ENCODE measurements at regions not wholly inside any gene's neighbourhood (a gene's known extent, or its start where the extent isn't known, plus 50 kb on each side); places are given as distances from the start of the nearest gene placed in this dataset.
A peak's percentile ranks its signal among the peaks of the same experiment; 100 is the strongest.

DNA sequence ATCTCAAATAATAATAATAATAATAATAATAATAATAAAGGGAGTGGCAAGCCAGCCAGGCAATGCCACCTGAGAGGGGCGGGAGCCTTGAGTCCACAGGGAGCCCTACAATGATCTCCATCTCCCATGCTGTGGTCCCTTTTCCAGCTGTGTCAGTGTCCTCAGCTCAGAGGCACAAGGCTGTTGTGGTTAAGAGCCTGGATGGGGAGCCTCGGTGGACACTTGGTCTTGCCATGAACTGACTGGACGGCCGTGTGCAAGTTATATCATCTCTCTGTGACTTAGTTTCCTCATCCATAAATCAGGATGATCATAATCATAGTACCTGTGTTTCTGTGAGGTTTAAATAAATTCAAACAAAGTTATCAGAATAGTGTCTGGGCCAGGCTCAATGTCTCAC lies 127.8 kb upstream of the TIAM1 start:
- Mint-ChIP-seq H3K9me3 (no peaks in the 10 kb centered on the region), H3K4me1 (no peaks in the 10 kb centered on the region), H3K27ac (no peak overlapping the region), H3K4me3 (no peak overlapping the region), H3K36me3 (ENCODE audit: low read depth) (no peaks in the 10 kb centered on the region), H3K27me3 (no peaks in the 10 kb centered on the region)
- DNase-seq, result no peak
- intact Hi-C loops (cut with micrococcal nuclease), result no loop called here

DNA sequence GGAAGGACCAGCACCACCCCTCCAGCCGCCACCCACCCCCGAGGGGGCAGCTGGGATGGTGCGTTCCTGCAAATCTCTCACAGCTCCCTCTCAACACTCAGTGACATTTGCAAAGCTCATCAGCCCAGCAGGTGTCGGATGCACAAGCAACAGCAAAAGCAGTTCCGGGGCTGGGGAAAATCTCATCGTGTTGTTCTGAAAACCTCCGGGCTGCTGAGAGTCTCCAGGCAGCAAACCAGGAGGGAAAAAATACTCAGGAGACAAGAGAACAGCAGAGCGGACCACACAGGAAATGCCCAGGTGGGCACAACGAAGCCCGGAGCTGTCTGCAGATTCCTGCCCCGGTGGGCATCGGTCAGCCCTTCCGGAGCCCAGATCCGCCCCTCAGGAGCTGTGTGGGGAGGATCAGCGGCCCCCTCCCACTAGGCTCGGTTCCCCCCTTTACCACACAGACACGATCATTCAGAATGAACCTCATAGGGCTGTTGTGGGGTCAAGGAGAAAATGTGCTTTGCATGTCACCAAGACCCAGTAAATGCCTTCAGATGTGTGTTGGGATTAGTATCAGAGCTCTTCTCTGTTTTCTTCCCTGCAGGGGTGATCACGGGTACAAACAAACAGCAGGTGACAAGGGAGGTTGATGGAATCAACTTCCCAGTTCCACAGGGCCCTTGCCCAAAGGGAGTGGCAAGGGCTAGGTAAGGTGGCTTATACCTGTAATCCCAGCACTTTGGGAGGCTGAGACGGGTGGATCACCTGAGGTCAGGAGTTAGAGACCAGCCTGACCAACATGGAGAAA lies 127.0 kb upstream of the TIAM1 start:
- no peak overlapping the region for H3K4me3 Mint-ChIP-seq
- H3K4me1 Mint-ChIP-seq, result no peaks in the 10 kb centered on the region
- intact Hi-C loops (cut with micrococcal nuclease), result no loop called here
- H3K9me3 Mint-ChIP-seq, result no peaks in the 10 kb centered on the region
- no peak overlapping the region for H3K27ac Mint-ChIP-seq
- DNase-seq, result no peak
- no peaks in the 10 kb centered on the region for H3K36me3 Mint-ChIP-seq (ENCODE audit: low read depth)
- H3K27me3 Mint-ChIP-seq, result no peaks in the 10 kb centered on the region

DNA sequence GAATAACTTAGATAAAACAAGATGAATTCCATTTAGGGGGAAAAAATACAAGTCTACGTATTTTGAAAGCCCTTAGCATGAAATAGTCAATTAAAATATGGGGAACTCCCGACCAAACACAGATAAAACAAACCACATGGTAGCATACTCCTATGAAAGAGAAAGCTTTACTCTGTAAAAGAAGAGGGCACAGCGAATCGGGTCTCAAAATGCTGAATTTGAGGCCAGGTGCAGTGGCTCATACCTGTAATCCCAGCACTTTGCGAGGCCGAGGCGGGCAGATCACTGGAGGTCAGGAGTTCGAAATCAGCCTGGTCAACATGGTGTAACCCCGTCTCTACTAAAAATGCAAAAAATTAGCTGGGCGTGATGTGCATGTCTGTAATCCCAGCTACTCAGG lies 116.9 kb upstream of the TIAM1 start:
- Mint-ChIP-seq H3K9me3 (no peaks in the 10 kb centered on the region), H3K4me1 (peaks cover 10% of the 10 kb centered on the region), H3K4me3 (peak overlapping the region; percentile 23), H3K36me3 (ENCODE audit: low read depth) (peaks cover 3% of the 10 kb centered on the region), H3K27me3 (peaks cover 11% of the 10 kb centered on the region), H3K27ac (no peak overlapping the region)
- peak; percentile 60 for DNase-seq
- intact Hi-C loops (cut with micrococcal nuclease), result no loop called here

DNA sequence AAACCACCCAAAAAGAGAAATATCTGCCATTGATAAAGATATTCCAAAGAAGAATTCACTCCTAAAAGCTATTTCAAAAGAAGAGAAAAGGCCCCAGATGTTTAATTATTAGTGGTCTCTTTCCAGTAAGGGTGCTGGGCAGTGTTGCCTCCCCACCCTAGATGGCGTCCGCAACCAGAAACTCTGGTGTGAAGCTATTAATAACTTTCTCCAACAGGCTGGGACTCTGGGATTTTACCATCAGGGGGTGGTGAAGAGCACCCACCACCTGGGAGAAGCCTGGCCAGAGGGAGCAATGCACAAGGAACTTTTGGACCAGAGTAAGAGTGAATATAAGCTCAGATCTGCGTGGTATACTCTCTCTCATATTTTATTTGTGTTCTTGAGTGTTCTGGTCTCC lies 115.4 kb upstream of the TIAM1 start:
- no peak for DNase-seq
- Mint-ChIP-seq H3K27me3 (peaks cover 14% of the 10 kb centered on the region), H3K4me3 (no peak overlapping the region), H3K27ac (no peak overlapping the region), H3K9me3 (no peaks in the 10 kb centered on the region), H3K36me3 (ENCODE audit: low read depth) (peaks cover 3% of the 10 kb centered on the region), H3K4me1 (peaks cover 10% of the 10 kb centered on the region)
- intact Hi-C loops (cut with micrococcal nuclease), result no loop called here

DNA sequence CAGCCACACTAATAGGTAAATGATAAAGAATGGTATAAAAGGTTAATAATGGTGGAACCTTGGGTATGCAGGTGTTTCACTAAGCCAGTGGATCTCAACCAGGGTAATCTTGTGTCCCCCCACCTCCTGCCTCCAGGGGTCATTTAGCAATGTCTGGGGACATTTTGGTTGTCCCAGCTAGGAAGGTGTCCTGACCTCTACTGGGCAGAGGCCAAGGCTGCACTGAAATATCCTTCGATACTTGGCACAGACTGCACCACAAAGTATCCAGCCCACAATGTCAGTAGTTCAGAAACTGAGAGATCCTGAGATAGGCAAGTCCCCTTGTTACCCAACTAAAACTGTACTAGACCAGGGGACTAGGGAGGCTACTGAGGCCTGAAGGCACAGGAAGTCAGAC lies 113.6 kb upstream of the TIAM1 start:
- Mint-ChIP-seq H3K27ac (no peak overlapping the region), H3K36me3 (ENCODE audit: low read depth) (peaks cover 2% of the 10 kb centered on the region), H3K9me3 (peaks cover 12% of the 10 kb centered on the region), H3K4me3 (no peak overlapping the region), H3K27me3 (peaks cover 19% of the 10 kb centered on the region), H3K4me1 (peaks cover 10% of the 10 kb centered on the region)
- intact Hi-C loops (cut with micrococcal nuclease), result no loop called here
- no peak for DNase-seq

DNA sequence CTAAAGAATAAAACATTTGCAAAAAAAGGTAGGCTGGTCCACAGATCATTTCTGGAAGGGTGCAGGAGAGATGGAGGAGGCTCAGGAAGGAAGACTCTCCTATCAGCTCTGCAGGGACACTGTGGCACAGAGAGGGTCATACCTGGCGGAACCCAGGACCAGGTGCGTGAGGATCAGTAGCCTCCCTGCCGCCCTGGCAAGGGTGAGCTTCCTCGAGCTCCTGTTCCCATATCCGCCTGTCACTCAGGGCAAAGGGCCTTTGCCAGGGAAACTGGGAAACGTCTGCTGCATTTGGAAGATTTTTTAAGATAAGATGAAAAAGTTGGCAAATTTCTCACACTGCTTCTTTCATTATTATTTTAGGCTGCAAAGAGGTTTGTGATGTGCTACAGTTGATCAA lies 112.1 kb upstream of the TIAM1 start:
- no peak for DNase-seq
- intact Hi-C loops (cut with micrococcal nuclease), result no loop called here
- H3K4me1 Mint-ChIP-seq, result peaks cover 12% of the 10 kb centered on the region
- peaks cover 19% of the 10 kb centered on the region for H3K27me3 Mint-ChIP-seq
- H3K9me3 Mint-ChIP-seq, result peaks cover 14% of the 10 kb centered on the region
- H3K4me3 Mint-ChIP-seq, result no peak overlapping the region
- H3K27ac Mint-ChIP-seq, result no peak overlapping the region
- H3K36me3 Mint-ChIP-seq (ENCODE audit: low read depth), result peaks cover 8% of the 10 kb centered on the region

DNA sequence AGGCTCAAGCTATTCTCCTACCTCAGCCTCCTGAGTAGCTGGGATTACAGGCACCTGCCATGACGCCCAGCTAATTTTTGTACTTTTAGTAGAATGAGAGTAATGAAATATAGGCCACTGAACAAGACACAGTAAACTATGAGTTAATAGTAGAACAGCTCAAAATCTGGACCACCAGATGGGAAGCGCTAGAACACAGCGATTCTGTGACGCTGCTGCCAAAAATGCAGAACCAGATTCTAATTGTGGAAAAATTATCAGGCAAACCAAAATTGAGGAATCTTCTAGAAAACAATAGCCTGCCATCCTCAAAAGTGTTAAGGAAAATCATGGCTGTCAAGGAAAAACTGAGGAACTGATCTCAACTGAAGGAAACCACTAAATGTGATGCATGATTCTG lies 111.4 kb upstream of the TIAM1 start:
- H3K36me3 Mint-ChIP-seq (ENCODE audit: low read depth), result peaks cover 6% of the 10 kb centered on the region
- intact Hi-C loops (cut with micrococcal nuclease), result no loop called here
- peaks cover 8% of the 10 kb centered on the region for H3K4me1 Mint-ChIP-seq

DNA sequence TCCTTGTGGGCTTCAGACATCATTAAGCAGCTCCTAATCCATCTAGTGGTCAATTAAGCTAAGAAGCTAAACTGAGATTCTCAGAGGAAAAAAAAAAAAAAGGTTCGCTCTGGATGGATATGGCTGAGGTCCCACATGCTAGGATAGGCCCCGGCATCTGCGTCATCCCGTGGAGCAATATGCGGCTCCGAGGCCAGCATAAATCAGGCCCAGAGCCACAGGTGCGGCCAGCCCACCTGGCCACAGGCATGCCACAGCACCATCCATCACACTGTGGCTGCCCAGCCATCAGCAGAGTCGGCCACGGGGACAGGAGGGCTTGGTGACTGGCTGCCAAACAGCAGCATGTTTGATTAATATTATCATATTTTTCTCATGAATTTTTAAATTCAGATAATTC lies 106.9 kb upstream of the TIAM1 start:
- no peak overlapping the region for H3K27ac Mint-ChIP-seq
- intact Hi-C loops (cut with micrococcal nuclease), result no loop called here
- peaks cover 9% of the 10 kb centered on the region for H3K36me3 Mint-ChIP-seq (ENCODE audit: low read depth)
- H3K9me3 Mint-ChIP-seq, result peaks cover 14% of the 10 kb centered on the region
- no peak for DNase-seq
- peaks cover 8% of the 10 kb centered on the region for H3K27me3 Mint-ChIP-seq
- no peak overlapping the region for H3K4me3 Mint-ChIP-seq
- peaks cover 22% of the 10 kb centered on the region for H3K4me1 Mint-ChIP-seq

More for the DNA sequence above, 111.4 kb upstream of the TIAM1 start:
- peaks cover 19% of the 10 kb centered on the region for H3K27me3 Mint-ChIP-seq
- H3K9me3 Mint-ChIP-seq, result peaks cover 14% of the 10 kb centered on the region
- no peak for DNase-seq
- H3K4me3 Mint-ChIP-seq, result no peak overlapping the region
- H3K27ac Mint-ChIP-seq, result no peak overlapping the region

DNA sequence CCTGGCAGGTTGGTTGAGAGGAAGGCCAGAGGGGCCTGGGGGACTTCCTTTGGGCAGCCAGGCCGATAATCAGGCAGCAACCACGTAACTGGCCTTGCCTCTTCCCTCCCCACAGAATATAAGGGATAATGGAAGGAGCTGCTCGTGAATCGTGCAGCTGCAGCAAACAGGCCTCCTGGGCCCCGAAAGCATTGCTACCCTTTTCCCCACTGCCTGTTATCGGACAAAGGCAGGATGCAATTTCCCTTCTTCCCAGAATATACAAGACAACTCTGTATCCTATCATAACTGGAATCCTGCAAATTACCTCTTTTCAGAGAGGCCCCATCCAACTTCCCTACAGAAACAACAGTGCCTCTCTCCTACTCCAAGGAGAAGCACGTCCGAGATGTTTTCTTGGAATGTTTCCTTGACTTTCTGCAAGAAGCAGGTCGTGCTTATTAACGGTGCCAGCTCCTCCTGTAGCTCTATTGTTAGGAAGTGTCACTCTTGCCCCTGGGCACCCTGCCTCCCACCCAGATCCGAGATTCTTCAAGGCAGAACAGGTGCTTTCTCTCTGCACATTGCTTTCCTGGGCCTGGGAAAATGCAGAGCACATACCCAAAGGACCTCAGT lies 106.0 kb upstream of the TIAM1 start:
- H3K9me3 Mint-ChIP-seq, result peaks cover 14% of the 10 kb centered on the region
- no peak overlapping the region for H3K27ac Mint-ChIP-seq
- H3K27me3 Mint-ChIP-seq, result peaks cover 5% of the 10 kb centered on the region
- DNase-seq, result no peak
- intact Hi-C loops (cut with micrococcal nuclease), result no loop called here
- H3K4me1 Mint-ChIP-seq, result peaks cover 29% of the 10 kb centered on the region
- H3K36me3 Mint-ChIP-seq (ENCODE audit: low read depth), result peaks cover 12% of the 10 kb centered on the region
- no peak overlapping the region for H3K4me3 Mint-ChIP-seq

DNA sequence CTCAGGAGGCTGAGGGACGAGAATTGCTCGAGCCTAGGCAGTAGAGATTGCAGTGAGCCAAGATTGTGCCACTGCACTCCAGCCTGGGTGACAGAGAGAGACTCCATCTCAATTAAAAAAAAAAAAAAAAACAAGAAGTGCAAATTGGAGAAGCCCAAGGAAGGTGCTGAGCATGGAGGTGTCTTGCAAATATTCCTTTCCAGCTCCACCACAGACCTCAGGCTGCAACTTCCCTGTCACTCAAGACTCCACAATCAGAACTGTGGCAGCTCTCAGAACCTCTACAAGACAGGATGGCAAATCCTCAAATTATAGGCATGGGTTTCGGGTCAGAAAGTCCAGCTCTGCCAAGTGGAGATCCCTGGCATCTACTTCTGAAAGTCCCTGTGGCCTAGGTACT lies 104.4 kb upstream of the TIAM1 start:
- Mint-ChIP-seq H3K27me3 (peaks cover 3% of the 10 kb centered on the region), H3K4me3 (no peak overlapping the region), H3K27ac (no peak overlapping the region), H3K9me3 (peaks cover 7% of the 10 kb centered on the region), H3K36me3 (ENCODE audit: low read depth) (peaks cover 12% of the 10 kb centered on the region), H3K4me1 (peaks cover 36% of the 10 kb centered on the region)
- intact Hi-C loops (cut with micrococcal nuclease), result no loop called here
- DNase-seq, result no peak

DNA sequence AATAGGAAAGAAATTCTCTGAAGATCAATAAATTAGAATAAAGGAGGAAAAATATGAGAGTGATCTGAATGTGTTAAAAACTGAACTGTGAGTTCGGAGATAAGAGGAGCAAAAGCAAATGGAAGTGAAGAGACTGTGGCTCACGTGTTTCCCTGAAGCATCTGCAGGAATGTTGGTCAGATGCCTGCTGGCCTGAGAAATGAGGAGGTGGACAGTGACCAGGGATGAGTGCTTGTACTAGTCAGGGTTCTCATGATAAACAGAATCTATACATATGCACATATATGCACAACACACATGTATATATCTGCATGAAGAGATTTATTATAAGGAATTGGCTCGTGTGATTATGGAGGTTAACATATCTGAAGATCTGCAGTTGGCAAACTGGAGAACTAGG lies 103.4 kb upstream of the TIAM1 start:
- H3K27me3 Mint-ChIP-seq, result peaks cover 4% of the 10 kb centered on the region
- H3K27ac Mint-ChIP-seq, result no peak overlapping the region
- H3K9me3 Mint-ChIP-seq, result peaks cover 4% of the 10 kb centered on the region
- no peak for DNase-seq
- intact Hi-C loops (cut with micrococcal nuclease), result no loop called here
- H3K4me3 Mint-ChIP-seq, result no peak overlapping the region
- peaks cover 36% of the 10 kb centered on the region for H3K4me1 Mint-ChIP-seq
- peaks cover 14% of the 10 kb centered on the region for H3K36me3 Mint-ChIP-seq (ENCODE audit: low read depth)

DNA sequence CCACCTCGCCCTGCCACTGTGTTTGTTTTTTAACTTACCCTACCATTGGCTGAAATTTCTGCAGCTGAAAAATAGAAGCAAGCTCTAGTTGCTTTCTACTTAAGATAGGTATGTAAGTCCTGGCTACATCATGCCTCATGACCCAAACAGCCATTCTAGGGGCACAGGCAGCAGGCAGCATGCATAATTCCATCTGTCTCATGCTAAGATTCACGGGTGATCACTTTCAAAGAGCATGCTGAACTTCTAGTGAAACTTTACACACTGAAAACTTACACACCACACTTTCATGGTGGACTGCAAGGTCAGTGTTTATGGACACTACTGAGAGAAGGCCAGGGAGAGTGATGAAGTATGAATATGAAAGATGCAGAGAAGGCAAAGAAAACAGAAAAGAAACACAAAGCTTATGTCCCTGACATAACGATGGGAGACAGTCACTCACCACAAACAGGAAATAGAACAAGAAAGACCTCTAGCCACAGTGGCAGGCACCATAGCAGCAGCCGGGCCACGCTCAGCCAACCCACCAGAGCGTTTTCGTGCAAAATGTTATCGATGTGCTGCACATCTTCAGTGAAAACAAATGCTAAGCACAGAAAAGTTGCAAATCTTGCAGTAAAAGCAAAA lies 102.3 kb upstream of the TIAM1 start:
- H3K36me3 Mint-ChIP-seq (ENCODE audit: low read depth), result peaks cover 13% of the 10 kb centered on the region
- H3K9me3 Mint-ChIP-seq, result peaks cover 7% of the 10 kb centered on the region
- peak; percentile 87 for DNase-seq
- intact Hi-C loops (cut with micrococcal nuclease), result loop anchor here (1.0 kb wide), 1 partner anchor 20 kb away; no protein-coding TSS in a partner anchor
- peaks cover 4% of the 10 kb centered on the region for H3K27me3 Mint-ChIP-seq
- peak overlapping the region; percentile 69 for H3K4me3 Mint-ChIP-seq
- H3K4me1 Mint-ChIP-seq, result peaks cover 34% of the 10 kb centered on the region
- peak overlapping the region; percentile 76 for H3K27ac Mint-ChIP-seq

DNA sequence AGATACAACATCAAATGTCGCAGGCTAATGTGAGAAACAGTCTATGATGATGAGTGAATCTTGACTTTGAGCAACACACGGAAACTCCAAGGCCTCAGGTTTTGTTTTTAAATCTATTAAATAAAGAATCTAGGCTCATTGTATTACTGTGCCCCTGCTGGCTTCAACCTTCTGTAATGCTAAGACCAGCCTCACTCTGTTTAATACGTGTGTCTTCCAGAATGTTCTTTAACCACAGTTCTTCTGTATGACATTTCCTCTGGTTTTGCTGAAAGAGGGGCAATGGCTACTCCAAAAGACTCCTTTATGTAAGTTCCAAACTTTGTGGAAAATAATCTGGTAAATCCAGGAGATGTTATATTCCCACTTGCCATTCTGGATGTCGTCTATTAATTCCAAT lies 101.1 kb upstream of the TIAM1 start:
- peak overlapping the region; percentile 23 for H3K4me3 Mint-ChIP-seq
- H3K9me3 Mint-ChIP-seq, result peaks cover 11% of the 10 kb centered on the region
- no peak for DNase-seq
- peaks cover 34% of the 10 kb centered on the region for H3K4me1 Mint-ChIP-seq
- intact Hi-C loops (cut with micrococcal nuclease), result no loop called here
- H3K27ac Mint-ChIP-seq, result no peak overlapping the region
- peaks cover 11% of the 10 kb centered on the region for H3K36me3 Mint-ChIP-seq (ENCODE audit: low read depth)
- peaks cover 4% of the 10 kb centered on the region for H3K27me3 Mint-ChIP-seq

DNA sequence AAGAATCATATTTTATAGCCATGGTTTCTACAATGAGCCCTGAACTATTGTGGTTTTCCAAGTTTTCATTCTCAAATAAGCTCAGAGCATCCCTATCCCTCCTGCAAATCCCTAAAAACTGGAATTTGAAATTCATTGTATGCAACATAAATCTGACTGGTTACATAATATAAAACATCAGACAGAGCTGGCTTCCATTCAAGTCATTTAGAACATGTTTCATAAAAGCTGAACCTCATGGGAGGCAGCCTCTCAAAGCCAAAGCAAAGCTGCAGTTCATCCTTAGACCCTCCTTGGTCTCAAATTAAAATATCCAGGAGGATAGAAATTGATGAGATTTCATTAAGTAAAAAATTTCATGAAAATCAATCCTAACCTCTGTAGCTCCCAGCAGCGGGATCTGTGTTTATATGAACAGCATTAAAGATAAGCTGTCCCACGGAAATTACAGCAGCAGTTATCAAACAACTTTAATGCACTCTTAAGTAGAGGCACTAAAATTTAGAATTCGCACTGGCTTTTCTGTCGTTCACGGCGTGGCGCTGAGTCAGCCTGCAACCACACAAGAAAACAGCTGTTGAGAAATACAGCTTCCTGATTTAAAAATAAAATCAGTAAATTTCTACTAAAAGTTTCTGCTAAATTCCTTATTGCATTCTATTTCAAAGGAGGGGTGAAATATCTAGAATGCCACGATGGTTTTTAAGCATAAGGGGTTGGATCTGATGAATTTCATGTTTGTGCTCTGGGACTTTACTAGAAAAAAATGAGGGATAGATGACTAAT lies 99.9 kb upstream of the TIAM1 start:
- H3K27me3 Mint-ChIP-seq, result peaks cover 4% of the 10 kb centered on the region
- H3K9me3 Mint-ChIP-seq, result peaks cover 21% of the 10 kb centered on the region
- peaks cover 13% of the 10 kb centered on the region for H3K36me3 Mint-ChIP-seq (ENCODE audit: low read depth)
- no peak for DNase-seq
- no peak overlapping the region for H3K27ac Mint-ChIP-seq
- peaks cover 34% of the 10 kb centered on the region for H3K4me1 Mint-ChIP-seq
- no peak overlapping the region for H3K4me3 Mint-ChIP-seq
- intact Hi-C loops (cut with micrococcal nuclease), result no loop called here

Measured in activated CD4-positive, alpha-beta T cell treated with anti-CD3 and anti-CD28 coated beads, Interleukin-2, amount 10 ng/mL, durations not matched to agents 24 days and 14 days (primary cell).